ENCODE measurements at regions not wholly inside any gene's neighbourhood (a gene's known extent, or its start where the extent isn't known, plus 50 kb on each side); places are given as distances from the start of the nearest gene placed in this dataset.

- TF ChIP-seq CTCF (IDR thresholded peaks at IDR 0.05) (no peak), POLR2AphosphoS5 (IDR thresholded peaks at IDR 0.05; ENCODE audit: low read depth, low read length) (no peak)
These were observed 410.3 kb downstream of the KCNA4 start for GRCh38 chr11:29606330-29607031.
